K562 (cell line): ENCODE measurements at regions not wholly inside any gene's neighbourhood (a gene's known extent, or its start where the extent isn't known, plus 50 kb on each side); places are given as distances from the start of the nearest gene placed in this dataset.

Experiments
- ATAC-seq: fragments of 200-7000 bp; cut with Tn5 transposase; 3 replicates; pipeline ENCODE4 v1.9.1; 2020; ENCODE audit warnings: moderate library complexity
- BruUV-seq: library from RNA; stranded (reverse); fragments of 400-500 nt; replicated peaks from 2 replicates; lab custom pipeline; 2021; lab: Mats Ljungman, UMichigan
- CTCF ChIA-PET: fragments of 300-600 bp; formaldehyde crosslinking; extraction: SDS; loops from one replicate; lab custom pipeline; 2021; ENCODE audit warnings: low intra/inter-chr PET ratio; lab: Yijun Ruan, JAX
- POLR2A ChIA-PET: fragments of 300-600, 350-650 bp; sonication (Branson Sonifier 250); formaldehyde crosslinking; extraction: SDS; loops from one replicate; lab custom pipeline; 2021; ENCODE audit warnings: antibody characterized with exemption, inconsistent platforms; lab: Yijun Ruan, JAX
- DNase-seq, 4 experiments: peaks; one replicate each; pipeline versions ENCODE4 v3.0.0 to v3.0.0-alpha.2; 2011 to 2018; ENCODE audit warnings: low spot score in 3 of 4, mixed read lengths in 3 of 4; ENCODE audit errors: extremely low read depth in 1 of 4
- FAIRE-seq: peaks from 2 replicates; lab custom pipeline; 2011; peaks lifted over from hg19 to GRCh38; lab: Jason Lieb, UNC
- H2AFZ ChIP-seq: 2 replicates; pipeline ENCODE4 v1.6.0; 2011; ENCODE audit warnings: low read depth, low read length, control low read depth, inconsistent platforms
- H3K27ac ChIP-seq: fragments of 200-600 bp; 3 replicates; pipeline ENCODE4 v1.8.0; 2011; ENCODE audit warnings: low read depth, mild to moderate bottlenecking, control low read depth, inconsistent platforms, low read length, moderate library complexity, mixed read lengths; ENCODE audit errors: extremely low read depth
- H3K27me3 ChIP-seq, 2 experiments: fragments of 300-600 bp in 1 of 2; 2 replicates in 1 of 2; 3 replicates in 1 of 2; pipeline versions ENCODE4 v1.6.0 to v1.8.0; 2011; ENCODE audit warnings: inconsistent platforms in 2 of 2, low read length in 2 of 2, mild to moderate bottlenecking in 1 of 2, mixed read lengths in 1 of 2, moderate library complexity in 1 of 2; ENCODE audit not compliant: control insufficient read depth in 2 of 2, insufficient read depth in 2 of 2
- H3K36me3 ChIP-seq: fragments of 300-600 bp; 3 replicates; pipeline ENCODE4 v1.8.0; 2011; ENCODE audit warnings: mild to moderate bottlenecking, low read length, inconsistent platforms; ENCODE audit not compliant: control insufficient read depth, insufficient read depth
- H3K4me1 ChIP-seq, 2 experiments: fragments of 200-600 bp in 1 of 2; replicated peaks in 1 of 2; 2 replicates in 1 of 2; 3 replicates in 1 of 2; pipeline versions ENCODE4 v1.5.1 to v1.8.0; 2011; ENCODE audit warnings: inconsistent platforms in 2 of 2, low read length in 2 of 2, mild to moderate bottlenecking in 1 of 2, mixed read lengths in 1 of 2, moderate library complexity in 1 of 2; ENCODE audit not compliant: control insufficient read depth in 2 of 2, insufficient read depth in 2 of 2
- H3K4me2 ChIP-seq: 2 replicates; pipeline ENCODE4 v1.6.1; 2011; ENCODE audit warnings: low read length, control low read depth, inconsistent platforms, mixed read lengths; ENCODE audit not compliant: insufficient read depth
- H3K4me3 ChIP-seq: fragments of 200-600 bp; sonication (generic), shearing (Covaris generic); 2 replicates; pipeline ENCODE4 v1.5.1; 2016; ENCODE audit warnings: control low read depth, inconsistent platforms
- H3K79me2 ChIP-seq: fragments of 200-600 bp; 3 replicates; pipeline ENCODE4 v1.8.0; 2011; ENCODE audit warnings: low read length, inconsistent platforms; ENCODE audit not compliant: control insufficient read depth, insufficient read depth
- H3K9ac ChIP-seq, 2 experiments: 2 replicates each; pipeline versions ENCODE4 v1.6.0 to v1.6.1; 2011; ENCODE audit warnings: low read depth in 2 of 2, low read length in 2 of 2, control low read depth in 1 of 2, inconsistent platforms in 1 of 2, mild to moderate bottlenecking in 1 of 2, mixed read lengths in 1 of 2; ENCODE audit not compliant: insufficient read depth in 1 of 2
- H3K9me1 ChIP-seq: one replicate; pipeline ENCODE4 v1.6.0; 2011; ENCODE audit warnings: inconsistent platforms, mild to moderate bottlenecking, low read length, moderate library complexity; ENCODE audit not compliant: control insufficient read depth, insufficient read depth
- H3K9me3 ChIP-seq: replicated peaks from 2 replicates; pipeline ENCODE4 v1.5.1; 2011; ENCODE audit warnings: low read depth, low read length, inconsistent platforms; ENCODE audit not compliant: control insufficient read depth, insufficient read depth
- H4K20me1 ChIP-seq: replicated peaks from 2 replicates; pipeline ENCODE4 v1.6.1; 2011; ENCODE audit warnings: low read length, inconsistent platforms, mixed read lengths; ENCODE audit not compliant: control insufficient read depth, insufficient read depth
- CBX8 ChIP-seq: fragments of 200-600 bp; sonication (generic); IDR thresholded peaks from 2 replicates; pipeline ENCODE4 v1.6.1; 2012; ENCODE audit warnings: borderline replicate concordance, mixed run types, low read depth, mild to moderate bottlenecking, moderate library complexity, mixed read lengths, low read length, control low read depth, inconsistent platforms; ENCODE audit not compliant: poor library complexity, severe bottlenecking; ENCODE audit errors: extremely low read depth
- JUND ChIP-seq, 2 experiments: IDR thresholded peaks; 2 replicates in 1 of 2; 3 replicates in 1 of 2; pipeline ENCODE4 v1.6.1; 2011; ENCODE audit warnings: borderline replicate concordance in 2 of 2, low read depth in 2 of 2, low read length in 2 of 2, improper control_type of control experiment in 1 of 2, missing biosample characterization in 1 of 2, missing genetic modification characterization in 1 of 2, missing genetic modification reagents in 1 of 2
- MCM3 ChIP-seq: fragments of 450-650 bp; IDR thresholded peaks from 2 replicates; pipeline ENCODE4 v1.6.1; 2016
- NCOA6 ChIP-seq: fragments of 450-650 bp; IDR thresholded peaks from 2 replicates; pipeline ENCODE4 v1.6.1; 2017; ENCODE audit warnings: mild to moderate bottlenecking
- PHF20 ChIP-seq: fragments of 450-650 bp; IDR thresholded peaks from 2 replicates; pipeline ENCODE4 v1.6.1; 2018; ENCODE audit not compliant: partially characterized antibody
- RAD51 ChIP-seq: fragments of 450-650 bp; IDR thresholded peaks from 2 replicates; pipeline ENCODE4 v1.7.1; 2016; ENCODE audit warnings: low read depth, mild to moderate bottlenecking, borderline replicate concordance
- SMARCE1 ChIP-seq: fragments of 450-650 bp; IDR thresholded peaks from 2 replicates; pipeline ENCODE4 v1.7.1; 2016; ENCODE audit warnings: mild to moderate bottlenecking
- SP1 ChIP-seq: sonication (generic); formaldehyde crosslinking; IDR thresholded peaks from 2 replicates; pipeline ENCODE4 v1.8.1; 2022; ENCODE audit warnings: mild to moderate bottlenecking, missing genetic modification reagents
- WGBS: fragments of 100-300 bp; shearing (Covaris generic); methylation state at CpG from one replicate; pipeline ENCODE4 v1.1.6; 2016; ENCODE audit warnings: low coverage, mixed read lengths; ENCODE audit not compliant: insufficient coverage; ENCODE audit errors: missing lambda C conversion rate; 5-methylcytosine and 5-hydroxymethylcytosine counted together
- in situ Hi-C: fragments of 300-500 bp; cut with MboI; formaldehyde crosslinking; loops from 4 replicates; pipeline ENCODE4 v1.15.0; 2018; ENCODE audit warnings: inconsistent platforms, mixed read lengths
- intact Hi-C: fragments of 100-400 bp; cut with micrococcal nuclease; formaldehyde crosslinking; loops from 2 replicates; pipeline ENCODE4 v1.14.2; 2022
- TF ChIP-seq, protein P1 (sequence below): sonication (generic); formaldehyde crosslinking; IDR thresholded peaks from 2 replicates; pipeline ENCODE4 v1.8.0; 2022; ENCODE audit warnings: mild to moderate bottlenecking, missing genetic modification reagents
- TF ChIP-seq, protein P2 (sequence below), 2 experiments: fragments of 450-650 bp in 1 of 2; sonication (generic) in 1 of 2; formaldehyde crosslinking; conservative IDR thresholded peaks; 2 replicates each; pipeline versions ENCODE4 v1.4.0 to v1.8.1; 2020 to 2022; ENCODE audit warnings: mild to moderate bottlenecking in 1 of 2, missing genetic modification reagents in 1 of 2
- TF ChIP-seq, protein P3 (sequence below): fragments of 250-450 bp; sonication (Bioruptor Pico); IDR thresholded peaks from 2 replicates; pipeline ENCODE4 v1.4.0; 2020

DNA sequence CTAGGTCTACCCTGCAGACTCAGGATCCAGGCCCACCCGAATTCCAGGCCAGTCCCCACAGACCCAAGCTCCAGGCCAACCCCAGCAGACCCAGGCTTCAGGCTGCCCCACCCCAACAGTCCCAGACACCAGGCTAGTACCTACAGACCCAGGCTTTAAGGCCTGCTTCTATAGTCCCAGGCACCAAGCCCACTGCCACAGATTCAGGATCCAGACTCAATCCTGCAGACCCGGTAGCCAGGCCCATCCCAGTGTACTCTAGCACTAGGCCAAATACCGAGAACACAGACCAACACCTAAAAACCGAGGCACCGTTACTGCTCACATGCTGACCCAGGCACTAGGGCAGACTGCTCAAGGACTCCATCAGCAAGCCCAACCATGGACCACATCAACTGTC lies 862.3 kb downstream of the UQCRFS1 start:
- DNase-seq (no peak), ATAC-seq (no peak), FAIRE-seq (no peak)
- no peak overlapping the region for H2AFZ ChIP-seq
- no peaks in the 10 kb centered on the region for H3K9me3 ChIP-seq
- H3K27me3 ChIP-seq, result no peaks in the 10 kb centered on the region; a peak in 1 of 5 replicates
- H3K27ac ChIP-seq, result no peak overlapping the region
- H3K9ac ChIP-seq, result no peak overlapping the region
- H3K4me3 ChIP-seq, result no peak overlapping the region
- WGBS, result 8% methylated on average over 5 of the region's 5 CpGs
- intact Hi-C loops (no loop called here), in situ Hi-C loops (no loop called here)
- no TSS peak for BruUV-seq
- POLR2A ChIA-PET, result no interaction called here
- no peaks in the 10 kb centered on the region for H3K36me3 ChIP-seq
- no peaks in the 10 kb centered on the region for H4K20me1 ChIP-seq
- no peak overlapping the region for H3K4me2 ChIP-seq
- no peaks in the 10 kb centered on the region for H3K79me2 ChIP-seq
- TF ChIP-seq JUND (IDR thresholded peaks at IDR 0.05; ENCODE audit: borderline replicate concordance, low read depth, low read length) (no peak), JUND (tag; IDR thresholded peaks at IDR 0.05; ENCODE audit: borderline replicate concordance, low read depth, low read length) (no peak), RAD51 (no peak), MCM3 (no peak), SP1 (no peak), NCOA6 (no peak), CBX8 (no peak), SMARCE1 (no peak), PHF20 (no peak)
- TF ChIP-seq, protein P1, sequence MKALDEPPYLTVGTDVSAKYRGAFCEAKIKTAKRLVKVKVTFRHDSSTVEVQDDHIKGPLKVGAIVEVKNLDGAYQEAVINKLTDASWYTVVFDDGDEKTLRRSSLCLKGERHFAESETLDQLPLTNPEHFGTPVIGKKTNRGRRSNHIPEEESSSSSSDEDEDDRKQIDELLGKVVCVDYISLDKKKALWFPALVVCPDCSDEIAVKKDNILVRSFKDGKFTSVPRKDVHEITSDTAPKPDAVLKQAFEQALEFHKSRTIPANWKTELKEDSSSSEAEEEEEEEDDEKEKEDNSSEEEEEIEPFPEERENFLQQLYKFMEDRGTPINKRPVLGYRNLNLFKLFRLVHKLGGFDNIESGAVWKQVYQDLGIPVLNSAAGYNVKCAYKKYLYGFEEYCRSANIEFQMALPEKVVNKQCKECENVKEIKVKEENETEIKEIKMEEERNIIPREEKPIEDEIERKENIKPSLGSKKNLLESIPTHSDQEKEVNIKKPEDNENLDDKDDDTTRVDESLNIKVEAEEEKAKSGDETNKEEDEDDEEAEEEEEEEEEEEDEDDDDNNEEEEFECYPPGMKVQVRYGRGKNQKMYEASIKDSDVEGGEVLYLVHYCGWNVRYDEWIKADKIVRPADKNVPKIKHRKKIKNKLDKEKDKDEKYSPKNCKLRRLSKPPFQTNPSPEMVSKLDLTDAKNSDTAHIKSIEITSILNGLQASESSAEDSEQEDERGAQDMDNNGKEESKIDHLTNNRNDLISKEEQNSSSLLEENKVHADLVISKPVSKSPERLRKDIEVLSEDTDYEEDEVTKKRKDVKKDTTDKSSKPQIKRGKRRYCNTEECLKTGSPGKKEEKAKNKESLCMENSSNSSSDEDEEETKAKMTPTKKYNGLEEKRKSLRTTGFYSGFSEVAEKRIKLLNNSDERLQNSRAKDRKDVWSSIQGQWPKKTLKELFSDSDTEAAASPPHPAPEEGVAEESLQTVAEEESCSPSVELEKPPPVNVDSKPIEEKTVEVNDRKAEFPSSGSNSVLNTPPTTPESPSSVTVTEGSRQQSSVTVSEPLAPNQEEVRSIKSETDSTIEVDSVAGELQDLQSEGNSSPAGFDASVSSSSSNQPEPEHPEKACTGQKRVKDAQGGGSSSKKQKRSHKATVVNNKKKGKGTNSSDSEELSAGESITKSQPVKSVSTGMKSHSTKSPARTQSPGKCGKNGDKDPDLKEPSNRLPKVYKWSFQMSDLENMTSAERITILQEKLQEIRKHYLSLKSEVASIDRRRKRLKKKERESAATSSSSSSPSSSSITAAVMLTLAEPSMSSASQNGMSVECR (CRISPR knock-in tag), result no peak
- TF ChIP-seq, protein P2, sequence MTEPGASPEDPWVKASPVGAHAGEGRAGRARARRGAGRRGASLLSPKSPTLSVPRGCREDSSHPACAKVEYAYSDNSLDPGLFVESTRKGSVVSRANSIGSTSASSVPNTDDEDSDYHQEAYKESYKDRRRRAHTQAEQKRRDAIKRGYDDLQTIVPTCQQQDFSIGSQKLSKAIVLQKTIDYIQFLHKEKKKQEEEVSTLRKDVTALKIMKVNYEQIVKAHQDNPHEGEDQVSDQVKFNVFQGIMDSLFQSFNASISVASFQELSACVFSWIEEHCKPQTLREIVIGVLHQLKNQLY (CRISPR knock-in tag; conservative IDR thresholded peaks at IDR 0.05), result no peak
- TF ChIP-seq, protein P3, sequence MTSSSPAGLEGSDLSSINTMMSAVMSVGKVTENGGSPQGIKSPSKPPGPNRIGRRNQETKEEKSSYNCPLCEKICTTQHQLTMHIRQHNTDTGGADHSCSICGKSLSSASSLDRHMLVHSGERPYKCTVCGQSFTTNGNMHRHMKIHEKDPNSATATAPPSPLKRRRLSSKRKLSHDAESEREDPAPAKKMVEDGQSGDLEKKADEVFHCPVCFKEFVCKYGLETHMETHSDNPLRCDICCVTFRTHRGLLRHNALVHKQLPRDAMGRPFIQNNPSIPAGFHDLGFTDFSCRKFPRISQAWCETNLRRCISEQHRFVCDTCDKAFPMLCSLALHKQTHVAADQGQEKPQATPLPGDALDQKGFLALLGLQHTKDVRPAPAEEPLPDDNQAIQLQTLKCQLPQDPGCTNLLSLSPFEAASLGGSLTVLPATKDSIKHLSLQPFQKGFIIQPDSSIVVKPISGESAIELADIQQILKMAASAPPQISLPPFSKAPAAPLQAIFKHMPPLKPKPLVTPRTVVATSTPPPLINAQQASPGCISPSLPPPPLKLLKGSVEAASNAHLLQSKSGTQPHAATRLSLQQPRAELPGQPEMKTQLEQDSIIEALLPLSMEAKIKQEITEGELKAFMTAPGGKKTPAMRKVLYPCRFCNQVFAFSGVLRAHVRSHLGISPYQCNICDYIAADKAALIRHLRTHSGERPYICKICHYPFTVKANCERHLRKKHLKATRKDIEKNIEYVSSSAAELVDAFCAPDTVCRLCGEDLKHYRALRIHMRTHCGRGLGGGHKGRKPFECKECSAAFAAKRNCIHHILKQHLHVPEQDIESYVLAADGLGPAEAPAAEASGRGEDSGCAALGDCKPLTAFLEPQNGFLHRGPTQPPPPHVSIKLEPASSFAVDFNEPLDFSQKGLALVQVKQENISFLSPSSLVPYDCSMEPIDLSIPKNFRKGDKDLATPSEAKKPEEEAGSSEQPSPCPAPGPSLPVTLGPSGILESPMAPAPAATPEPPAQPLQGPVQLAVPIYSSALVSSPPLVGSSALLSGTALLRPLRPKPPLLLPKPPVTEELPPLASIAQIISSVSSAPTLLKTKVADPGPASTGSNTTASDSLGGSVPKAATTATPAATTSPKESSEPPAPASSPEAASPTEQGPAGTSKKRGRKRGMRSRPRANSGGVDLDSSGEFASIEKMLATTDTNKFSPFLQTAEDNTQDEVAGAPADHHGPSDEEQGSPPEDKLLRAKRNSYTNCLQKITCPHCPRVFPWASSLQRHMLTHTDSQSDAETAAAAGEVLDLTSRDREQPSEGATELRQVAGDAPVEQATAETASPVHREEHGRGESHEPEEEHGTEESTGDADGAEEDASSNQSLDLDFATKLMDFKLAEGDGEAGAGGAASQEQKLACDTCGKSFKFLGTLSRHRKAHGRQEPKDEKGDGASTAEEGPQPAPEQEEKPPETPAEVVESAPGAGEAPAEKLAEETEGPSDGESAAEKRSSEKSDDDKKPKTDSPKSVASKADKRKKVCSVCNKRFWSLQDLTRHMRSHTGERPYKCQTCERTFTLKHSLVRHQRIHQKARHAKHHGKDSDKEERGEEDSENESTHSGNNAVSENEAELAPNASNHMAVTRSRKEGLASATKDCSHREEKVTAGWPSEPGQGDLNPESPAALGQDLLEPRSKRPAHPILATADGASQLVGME (CRISPR knock-in tag), result no peak
- no peaks in the 10 kb centered on the region for H3K9me1 ChIP-seq
- H3K4me1 ChIP-seq, result no peaks in the 10 kb centered on the region; a peak in 1 of 5 replicates
- CTCF ChIA-PET, result no interaction called here
